ENCODE measurements at regions not wholly inside any gene's neighbourhood (a gene's known extent, or its start where the extent isn't known, plus 50 kb on each side); places are given as distances from the start of the nearest gene placed in this dataset.

DNA sequence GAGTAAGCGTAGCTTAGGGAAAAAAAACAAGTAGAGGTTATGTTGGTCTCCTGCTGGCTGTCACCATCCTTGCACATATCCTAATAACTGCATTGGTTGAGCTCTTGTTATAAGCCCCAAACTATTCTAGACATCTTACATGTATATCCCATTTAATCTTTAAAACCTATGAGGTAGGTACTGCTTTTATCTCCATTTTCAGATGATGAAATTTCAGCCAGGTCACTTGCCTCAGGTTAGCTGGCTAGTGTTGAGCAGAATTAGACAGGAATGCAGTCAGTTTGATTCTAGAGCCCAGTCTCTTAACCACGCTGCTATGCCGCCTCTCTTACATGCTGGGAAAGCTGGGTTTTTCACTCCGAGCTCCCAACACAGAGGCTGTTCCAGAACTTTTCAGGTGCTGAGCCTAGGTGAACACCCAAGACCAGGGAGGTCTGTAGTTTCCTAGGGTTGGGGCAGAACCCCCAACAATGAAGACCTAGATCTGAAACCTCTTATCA, 269.9 kb upstream of the RGS6 start:
- no peaks in the 10 kb centered on the region for H3K27me3 ChIP-seq (ENCODE audit: control insufficient read depth in 2 of 2, insufficient read depth in 2 of 2, low read length in 2 of 2)
- H3K4me1 ChIP-seq (ENCODE audit: control insufficient read depth, extremely low read depth, insufficient read depth, low read length) = peaks cover 28% of the 10 kb centered on the region
- no peaks in the 10 kb centered on the region for H3K36me3 ChIP-seq (ENCODE audit: control insufficient read depth in 2 of 2, extremely low read depth in 1 of 2, insufficient read depth in 2 of 2, low read length in 2 of 2)
- POLR2A ChIA-PET = no interaction called here
- no peaks in the 10 kb centered on the region for H3K9me3 ChIP-seq (replicated peaks; ENCODE audit: control insufficient read depth, insufficient read depth, low read length)
- TF ChIP-seq JUN (IDR thresholded peaks at IDR 0.05; ENCODE audit: borderline replicate concordance, insufficient read depth, insufficient read length, low read depth) = no peak
- no peak for TF ChIP-seq FOS (IDR thresholded peaks at IDR 0.05; ENCODE audit: borderline replicate concordance, insufficient read depth, low read length)
- no peak for TF ChIP-seq MYC (IDR thresholded peaks at IDR 0.05; ENCODE audit: low read depth, low read length)
- no peak for TF ChIP-seq POLR2AphosphoS5 (IDR thresholded peaks at IDR 0.05; ENCODE audit: insufficient read depth, low read depth, low read length)
- no peak for TF ChIP-seq MAX (IDR thresholded peaks at IDR 0.05; ENCODE audit: insufficient read depth, insufficient read length)
- TF ChIP-seq, protein P1, sequence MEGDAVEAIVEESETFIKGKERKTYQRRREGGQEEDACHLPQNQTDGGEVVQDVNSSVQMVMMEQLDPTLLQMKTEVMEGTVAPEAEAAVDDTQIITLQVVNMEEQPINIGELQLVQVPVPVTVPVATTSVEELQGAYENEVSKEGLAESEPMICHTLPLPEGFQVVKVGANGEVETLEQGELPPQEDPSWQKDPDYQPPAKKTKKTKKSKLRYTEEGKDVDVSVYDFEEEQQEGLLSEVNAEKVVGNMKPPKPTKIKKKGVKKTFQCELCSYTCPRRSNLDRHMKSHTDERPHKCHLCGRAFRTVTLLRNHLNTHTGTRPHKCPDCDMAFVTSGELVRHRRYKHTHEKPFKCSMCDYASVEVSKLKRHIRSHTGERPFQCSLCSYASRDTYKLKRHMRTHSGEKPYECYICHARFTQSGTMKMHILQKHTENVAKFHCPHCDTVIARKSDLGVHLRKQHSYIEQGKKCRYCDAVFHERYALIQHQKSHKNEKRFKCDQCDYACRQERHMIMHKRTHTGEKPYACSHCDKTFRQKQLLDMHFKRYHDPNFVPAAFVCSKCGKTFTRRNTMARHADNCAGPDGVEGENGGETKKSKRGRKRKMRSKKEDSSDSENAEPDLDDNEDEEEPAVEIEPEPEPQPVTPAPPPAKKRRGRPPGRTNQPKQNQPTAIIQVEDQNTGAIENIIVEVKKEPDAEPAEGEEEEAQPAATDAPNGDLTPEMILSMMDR (IDR thresholded peaks at IDR 0.05; ENCODE audit: extremely low read depth in 1 of 2, insufficient read depth in 1 of 2, low read depth in 1 of 2, low read length in 2 of 2) = no peak
- TF ChIP-seq POLR2A (IDR thresholded peaks at IDR 0.05; ENCODE audit: low read depth, low read length) = no peak
- TF ChIP-seq EZH2 (IDR thresholded peaks at IDR 0.05; ENCODE audit: borderline replicate concordance, low read depth, low read length, severe bottlenecking) = no peak
- no peak for TF ChIP-seq GATA2 (IDR thresholded peaks at IDR 0.05; ENCODE audit: insufficient read depth, insufficient read length, low read depth, low read length)
- no peaks in the 10 kb centered on the region for H3K9me1 ChIP-seq (replicated peaks; ENCODE audit: control insufficient read depth, extremely low read depth, insufficient read depth, low read length)
- no peak overlapping the region for H3K9ac ChIP-seq (replicated peaks; ENCODE audit: extremely low read depth, insufficient read depth, low read length)
- no peak overlapping the region for H2AFZ ChIP-seq (ENCODE audit: low read depth, low read length)
- DNase-seq (ENCODE audit: low read depth, low spot score) (no peak), FAIRE-seq (no peak)
- intact Hi-C loops (cut with micrococcal nuclease) (no loop called here), dilution Hi-C loops (cut with MboI; ENCODE audit: extremely low pct_ligation_motif_present, low sequenced_read_pairs) (no loop called here)
- no TSS peak for BruUV-seq (replicated peaks)
- CTCF ChIA-PET = interaction anchor here (1.0 kb wide), 1 partner anchor 11 kb away, joined by 3 read pairs; no protein-coding TSS in a partner anchor
- H3K4me3 ChIP-seq (replicated peaks in 1 of 3; ENCODE audit: insufficient read depth in 1 of 3, low read depth in 1 of 3, low read length in 3 of 3) = no peak overlapping the region
- H3K27ac ChIP-seq (ENCODE audit: insufficient read depth, low read depth, low read length) = no peak overlapping the region
- no peaks in the 10 kb centered on the region for H4K20me1 ChIP-seq (replicated peaks; ENCODE audit: control insufficient read depth, extremely low read depth, insufficient read depth, low read length)
- no peaks in the 10 kb centered on the region for H3K79me2 ChIP-seq (ENCODE audit: control insufficient read depth, insufficient read depth, low read length)
- no peak overlapping the region for H3K4me2 ChIP-seq (ENCODE audit: insufficient read depth, low read length)
